GM12878 (cell line): ENCODE measurements at regions not wholly inside any gene's neighbourhood (a gene's known extent, or its start where the extent isn't known, plus 50 kb on each side); places are given as distances from the start of the nearest gene placed in this dataset.

Source experiments
- ATAC-seq: fragments of 200-7000 bp; cut with Tn5 transposase; 3 replicates; pipeline ENCODE4 v1.9.1; 2020; ENCODE audit warnings: mild to moderate bottlenecking, moderate library complexity
- BruUV-seq: library from RNA; stranded (reverse); fragments of 400-500 nt; replicated peaks from 2 replicates; lab custom pipeline; 2021; lab: Mats Ljungman, UMichigan
- CTCF ChIA-PET: fragments of 300-600 bp; sonication (Branson Sonifier 250); formaldehyde crosslinking; extraction: SDS; loops from one replicate; lab custom pipeline; 2021; ENCODE audit warnings: inconsistent platforms; lab: Yijun Ruan, JAX
- POLR2A ChIA-PET: fragments of 350-600 bp; formaldehyde crosslinking; extraction: SDS; loops from one replicate; lab custom pipeline; 2021; ENCODE audit warnings: inconsistent platforms; lab: Charles Lee
- RAD21 ChIA-PET: fragments of 300-600 bp; sonication (Branson Sonifier 250); formaldehyde crosslinking; loops from one replicate; lab custom pipeline; 2023; ENCODE audit warnings: antibody characterized with exemption; ENCODE audit not compliant: unreplicated experiment; lab: Charles Lee
- SMC1A ChIA-PET: fragments of 300-600 bp; sonication (Branson Sonifier 250); formaldehyde crosslinking; loops from one replicate; lab custom pipeline; 2023; ENCODE audit not compliant: unreplicated experiment, uncharacterized antibody; lab: Charles Lee
- DNase-seq: peaks from one replicate; pipeline ENCODE4 v3.0.0-alpha.2; 2011; ENCODE audit warnings: low read depth, low spot score
- FAIRE-seq: peaks from 3 replicates; lab custom pipeline; 2011; peaks lifted over from hg19 to GRCh38; lab: Jason Lieb, UNC
- H2AFZ ChIP-seq: 2 replicates; pipeline ENCODE4 v1.6.0; 2011; ENCODE audit warnings: low read depth, low read length, control low read depth; ENCODE audit not compliant: control insufficient read depth
- H3K27ac ChIP-seq: 2 replicates; pipeline ENCODE4 v1.5.1; 2011; ENCODE audit warnings: control low read depth; ENCODE audit not compliant: control insufficient read depth, insufficient read depth
- H3K27me3 ChIP-seq, 2 experiments: replicated peaks in 1 of 2; 2 replicates each; pipeline versions ENCODE4 v1.6.0 to v1.6.1; 2011; ENCODE audit warnings: low read length in 1 of 2; ENCODE audit not compliant: control insufficient read depth in 2 of 2, insufficient read depth in 2 of 2
- H3K36me3 ChIP-seq, 2 experiments: 2 replicates each; pipeline ENCODE4 v1.5.1; 2011; ENCODE audit warnings: low read length in 1 of 2; ENCODE audit not compliant: control insufficient read depth in 2 of 2, insufficient read depth in 2 of 2
- H3K4me1 ChIP-seq: 2 replicates; pipeline ENCODE4 v1.6.1; 2011; ENCODE audit warnings: mild to moderate bottlenecking, low read length, moderate library complexity, mixed read lengths; ENCODE audit not compliant: control insufficient read depth, insufficient read depth
- H3K4me2 ChIP-seq: 2 replicates; pipeline ENCODE4 v1.6.0; 2011; ENCODE audit warnings: control low read depth; ENCODE audit not compliant: control insufficient read depth, insufficient read depth
- H3K4me3 ChIP-seq: fragments of 200-600 bp; sonication (generic); 2 replicates; pipeline ENCODE4 v1.5.1; 2016
- H3K79me2 ChIP-seq: 2 replicates; pipeline ENCODE4 v1.6.0; 2011; ENCODE audit warnings: low read length; ENCODE audit not compliant: control insufficient read depth, insufficient read depth
- H3K9ac ChIP-seq: 2 replicates; pipeline ENCODE4 v1.8.0; 2011; ENCODE audit warnings: low read length, control low read depth, mixed read lengths; ENCODE audit not compliant: control insufficient read depth, insufficient read depth
- H3K9me3 ChIP-seq: replicated peaks from 3 replicates; pipeline ENCODE4 v1.5.1; 2011; ENCODE audit warnings: mild to moderate bottlenecking, low read length; ENCODE audit not compliant: control insufficient read depth, insufficient read depth
- H4K20me1 ChIP-seq: 2 replicates; pipeline ENCODE4 v1.6.0; 2011; ENCODE audit not compliant: control insufficient read depth, insufficient read depth
- ASH2L ChIP-seq: fragments of 300-600, 200-600 bp; sonication (generic); IDR thresholded peaks from 2 replicates; pipeline ENCODE4 v1.6.1; 2017; ENCODE audit warnings: low read depth, mild to moderate bottlenecking, borderline replicate concordance
- CEBPZ ChIP-seq: fragments of 150-350 bp; IDR thresholded peaks from 2 replicates; pipeline ENCODE4 v1.6.1; 2016; ENCODE audit warnings: low read depth, low read length
- CHD2 ChIP-seq: IDR thresholded peaks from 2 replicates; pipeline ENCODE4 v1.6.1; 2011; ENCODE audit warnings: low read depth, low read length, improper control_type of control experiment, borderline replicate concordance
- FOXM1 ChIP-seq: IDR thresholded peaks from 2 replicates; pipeline ENCODE4 v1.6.1; 2012; ENCODE audit warnings: low read depth, mild to moderate bottlenecking, inconsistent platforms, low read length, moderate library complexity
- GABPA ChIP-seq: IDR thresholded peaks from 2 replicates; pipeline ENCODE4 v1.6.1; 2014; ENCODE audit warnings: antibody characterized with exemption, low read depth, mild to moderate bottlenecking, inconsistent platforms
- MEF2A ChIP-seq: IDR thresholded peaks from 2 replicates; pipeline ENCODE4 v1.6.1; 2011; ENCODE audit warnings: low read depth, mild to moderate bottlenecking, low read length, moderate library complexity; ENCODE audit not compliant: insufficient read depth
- NR2F1 ChIP-seq: fragments of 450-650 bp; conservative IDR thresholded peaks from 2 replicates; pipeline ENCODE4 v1.6.1; 2017; ENCODE audit warnings: mild to moderate bottlenecking
- PML ChIP-seq: IDR thresholded peaks from 2 replicates; pipeline ENCODE4 v1.6.1; 2012; ENCODE audit warnings: low read length, inconsistent platforms
- RAD21 ChIP-seq: IDR thresholded peaks from 2 replicates; pipeline ENCODE4 v1.6.1; 2011; ENCODE audit warnings: mild to moderate bottlenecking, low read depth, low read length, moderate library complexity; ENCODE audit not compliant: insufficient read depth
- RAD51 ChIP-seq: fragments of 450-650 bp; IDR thresholded peaks from 2 replicates; pipeline ENCODE4 v1.6.1; 2016; ENCODE audit warnings: moderate library complexity, mild to moderate bottlenecking, inconsistent platforms
- SIN3A ChIP-seq: IDR thresholded peaks from 2 replicates; pipeline ENCODE4 v1.6.1; 2012; ENCODE audit warnings: low read depth, low read length, improper control_type of control experiment
- SREBF2 ChIP-seq: IDR thresholded peaks from 2 replicates; pipeline ENCODE4 v1.6.1; 2012; ENCODE audit warnings: mild to moderate bottlenecking, low read length
- STAT3 ChIP-seq: IDR thresholded peaks from 2 replicates; pipeline ENCODE4 v1.6.1; 2011; ENCODE audit warnings: low read depth, low read length, improper control_type of control experiment
- SUZ12 ChIP-seq: fragments of 200-600 bp; sonication (generic); IDR thresholded peaks from one replicate; pipeline ENCODE4 v1.6.1; 2018; ENCODE audit warnings: antibody characterized with exemption, mild to moderate bottlenecking; ENCODE audit not compliant: unreplicated experiment
- TARDBP ChIP-seq: IDR thresholded peaks from 2 replicates; pipeline ENCODE4 v1.6.1; 2016; ENCODE audit warnings: borderline replicate concordance
- ZNF217 ChIP-seq: fragments of 450-650 bp; IDR thresholded peaks from 2 replicates; pipeline ENCODE4 v1.6.1; 2017; ENCODE audit warnings: antibody characterized with exemption, mild to moderate bottlenecking
- WGBS: methylation state at CpG from one replicate; pipeline ENCODE4 v1.1.6; 2016; ENCODE audit warnings: low lambda C conversion rate; ENCODE audit not compliant: insufficient replicate concordance, insufficient coverage; ENCODE audit errors: missing lambda C conversion rate; 5-methylcytosine and 5-hydroxymethylcytosine counted together
- in situ Hi-C: fragments of 300-500 bp; cut with MboI; formaldehyde crosslinking; loops from 9 replicates; pipeline ENCODE4 v1.14.3; 2018; ENCODE audit warnings: mixed read lengths
- intact Hi-C: fragments of 100-400 bp; cut with micrococcal nuclease; formaldehyde crosslinking; loops from one replicate; pipeline ENCODE4 v1.14.2; 2022; ENCODE audit not compliant: unreplicated experiment
- TF ChIP-seq, protein P1 (sequence below): IDR thresholded peaks from 2 replicates; pipeline ENCODE4 v1.6.1; 2012; ENCODE audit warnings: low read depth, low read length, improper control_type of control experiment

- TF ChIP-seq RAD21 (no peak), NR2F1 (no peak), TARDBP (no peak), GABPA (no peak), FOXM1 (no peak), ASH2L (no peak)
Measured at GRCh38 chr1:118262865-118263264, 77.8 kb upstream of the SPAG17 start (continued).

DNA sequence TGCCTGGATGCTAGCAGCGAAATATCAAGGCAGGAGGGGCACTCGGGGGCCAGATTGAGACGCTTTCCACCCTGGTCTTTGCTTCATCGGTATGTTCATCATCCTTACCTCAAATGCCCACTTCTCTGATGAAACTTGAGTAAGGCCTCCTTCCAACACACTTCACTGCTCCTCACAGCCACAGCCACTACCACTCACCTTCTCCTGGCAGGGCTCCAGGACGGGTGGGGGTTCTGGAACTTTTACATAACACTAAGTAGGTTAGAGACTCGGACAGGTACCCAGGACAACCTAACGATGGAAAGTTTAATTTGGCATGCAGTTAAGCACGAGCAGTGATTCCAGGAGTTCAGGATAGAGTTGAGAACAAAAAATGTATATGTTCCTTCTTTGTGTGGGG lies 73.9 kb upstream of the SPAG17 start:
- Histone ChIP-seq H3K27ac (no peak overlapping the region), H3K27me3 (no peaks in the 10 kb centered on the region), H3K4me3 (no peak overlapping the region), H4K20me1 (no peaks in the 10 kb centered on the region), H3K36me3 (no peaks in the 10 kb centered on the region), H3K4me2 (no peak overlapping the region)
- ATAC-seq (no peak), DNase-seq (no peak)
- no TSS peak for BruUV-seq
- under 1% methylated on average over 8 of the region's 8 CpGs for WGBS
- intact Hi-C loops (no loop called here), in situ Hi-C loops (no loop called here)
- ChIA-PET RAD21 (no interaction called here), CTCF (interaction anchor here (1.1 to 1.3 kb wide), 2 partner anchors 11 to 1016 kb away, joined by 3 read pairs; no protein-coding TSS in a partner anchor), POLR2A (no interaction called here)
- TF ChIP-seq CHD2 (no peak), SREBF2 (no peak), TARDBP (no peak), SIN3A (no peak), CEBPZ (no peak), GABPA (no peak), STAT3 (no peak), MEF2A (no peak), PML (no peak), ZNF217 (no peak), RAD51 (no peak), SUZ12 (no peak)
- TF ChIP-seq, protein P1, sequence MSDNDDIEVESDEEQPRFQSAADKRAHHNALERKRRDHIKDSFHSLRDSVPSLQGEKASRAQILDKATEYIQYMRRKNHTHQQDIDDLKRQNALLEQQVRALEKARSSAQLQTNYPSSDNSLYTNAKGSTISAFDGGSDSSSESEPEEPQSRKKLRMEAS = no peak
- TF ChIP-seq, all 136 proteins: peak for 0
- SMC1A ChIA-PET = no interaction called here
- Histone ChIP-seq H3K79me2 (no peaks in the 10 kb centered on the region), H3K9me3 (no peaks in the 10 kb centered on the region), H3K4me1 (no peaks in the 10 kb centered on the region), H3K9ac (no peak overlapping the region), H2AFZ (no peak overlapping the region)
- FAIRE-seq = no peak
